ENCODE measurements at regions not wholly inside any gene's neighbourhood (a gene's known extent, or its start where the extent isn't known, plus 50 kb on each side); places are given as distances from the start of the nearest gene placed in this dataset.

DNA sequence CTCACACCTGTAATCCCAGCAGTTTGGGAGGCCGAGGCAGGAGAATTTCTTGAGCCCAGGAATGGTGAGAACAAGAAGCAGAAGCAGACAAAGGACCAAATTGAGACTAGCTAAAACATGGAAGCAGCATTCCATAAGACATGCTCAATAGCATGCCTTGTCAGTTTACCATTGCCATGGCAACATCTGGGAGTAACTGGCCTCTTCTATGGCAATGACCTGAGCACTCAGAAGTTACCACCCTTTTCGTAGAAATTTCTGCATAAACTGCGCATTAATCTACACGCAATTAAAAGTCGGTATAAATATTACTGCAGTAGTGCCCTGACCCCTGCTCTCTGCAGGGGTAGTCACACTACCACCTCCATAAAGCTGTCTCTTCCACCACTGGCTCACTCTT is 390.2 kb upstream of the USP9Y start:
- TF ChIP-seq CTCF (IDR thresholded peaks at IDR 0.05 in 4 of 5, conservative IDR thresholded peaks at IDR 0.05 in 1 of 5) = no peak
- TF ChIP-seq POLR2A (IDR thresholded peaks at IDR 0.05) = no peak

Measured in gastrocnemius medialis (tissue), 4 donors.